ENCODE measurements at regions not wholly inside any gene's neighbourhood (a gene's known extent, or its start where the extent isn't known, plus 50 kb on each side); places are given as distances from the start of the nearest gene placed in this dataset.

GRCh38 chr2:125310657-125311364 lies 1285.7 kb downstream of the CNTNAP5 start:
- Histone ChIP-seq H3K4me3 (ENCODE audit: insufficient read depth in 1 of 2, low read depth in 1 of 2, low read length in 2 of 2) (no peak overlapping the region), H2BK5ac (ENCODE audit: low read depth, low read length, poor library complexity, severe bottlenecking) (no peak overlapping the region), H3K4me1 (ENCODE audit: control insufficient read depth, insufficient read depth, low read depth, low read length) (peaks cover 6% of the 10 kb centered on the region), H2BK120ac (ENCODE audit: low read depth, low read length) (no peak overlapping the region), H3K9ac (ENCODE audit: low read length) (no peak overlapping the region), H3K79me1 (replicated peaks; ENCODE audit: low read length, poor library complexity, severe bottlenecking) (no peaks in the 10 kb centered on the region), H3K14ac (ENCODE audit: low read length in 2 of 2) (no peak overlapping the region), H3K27ac (ENCODE audit: low read length, poor library complexity, severe bottlenecking) (no peak overlapping the region), H2AK5ac (ENCODE audit: low read length, severe bottlenecking) (no peak overlapping the region), H3K9me3 (ENCODE audit: control insufficient read depth, low read length) (no peaks in the 10 kb centered on the region), H2AFZ (ENCODE audit: low read depth, low read length) (no peak overlapping the region), H3K36me3 (ENCODE audit: control insufficient read depth in 1 of 2, insufficient read depth in 2 of 2, low read depth in 1 of 2, low read length in 2 of 2) (no peaks in the 10 kb centered on the region), H2BK15ac (ENCODE audit: low read depth, poor library complexity, severe bottlenecking) (no peak overlapping the region), H4K91ac (ENCODE audit: low read length) (no peak overlapping the region), H2BK12ac (ENCODE audit: low read length in 2 of 2) (no peak overlapping the region), H3K4me2 (ENCODE audit: low read length, poor library complexity, severe bottlenecking) (no peak overlapping the region), H3K4ac (ENCODE audit: low read depth in 1 of 2, low read length in 2 of 2) (no peak overlapping the region), H3K27me3 (ENCODE audit: control insufficient read depth in 1 of 2, insufficient read depth in 1 of 2, low read length in 2 of 2) (no peaks in the 10 kb centered on the region), H3K23ac (ENCODE audit: low read length in 2 of 2) (no peak overlapping the region), H3K18ac (ENCODE audit: low read depth in 1 of 2, low read length in 2 of 2) (no peak overlapping the region), H4K8ac (ENCODE audit: low read length) (no peak overlapping the region)
- WGBS, result 94% methylated on average over 3 of the region's 6 CpGs
- no peak for DNase-seq

- Histone ChIP-seq H3K14ac (ENCODE audit: low read length in 2 of 2) (no peak overlapping the region), H3K27ac (ENCODE audit: low read length, poor library complexity, severe bottlenecking) (no peak overlapping the region), H2BK15ac (ENCODE audit: low read depth, poor library complexity, severe bottlenecking) (no peak overlapping the region), H3K9me3 (ENCODE audit: control insufficient read depth, low read length) (no peaks in the 10 kb centered on the region), H3K4me3 (ENCODE audit: insufficient read depth in 1 of 2, low read depth in 1 of 2, low read length in 2 of 2) (no peak overlapping the region), H2AK5ac (ENCODE audit: low read length, severe bottlenecking) (no peak overlapping the region), H3K27me3 (ENCODE audit: control insufficient read depth in 1 of 2, insufficient read depth in 1 of 2, low read length in 2 of 2) (no peaks in the 10 kb centered on the region), H3K18ac (ENCODE audit: low read depth in 1 of 2, low read length in 2 of 2) (no peak overlapping the region), H2AFZ (ENCODE audit: low read depth, low read length) (no peak overlapping the region), H3K4ac (ENCODE audit: low read depth in 1 of 2, low read length in 2 of 2) (no peak overlapping the region), H4K91ac (ENCODE audit: low read length) (no peak overlapping the region), H3K4me2 (ENCODE audit: low read length, poor library complexity, severe bottlenecking) (no peak overlapping the region), H3K79me1 (replicated peaks; ENCODE audit: low read length, poor library complexity, severe bottlenecking) (no peaks in the 10 kb centered on the region), H2BK120ac (ENCODE audit: low read depth, low read length) (no peak overlapping the region), H3K4me1 (ENCODE audit: control insufficient read depth, insufficient read depth, low read depth, low read length) (peaks cover 6% of the 10 kb centered on the region), H3K23ac (ENCODE audit: low read length in 2 of 2) (no peak overlapping the region), H2BK5ac (ENCODE audit: low read depth, low read length, poor library complexity, severe bottlenecking) (no peak overlapping the region), H3K9ac (ENCODE audit: low read length) (no peak overlapping the region), H4K8ac (ENCODE audit: low read length) (no peak overlapping the region), H2BK12ac (ENCODE audit: low read length in 2 of 2) (no peak overlapping the region), H3K36me3 (ENCODE audit: control insufficient read depth in 1 of 2, insufficient read depth in 2 of 2, low read depth in 1 of 2, low read length in 2 of 2) (no peaks in the 10 kb centered on the region)
- 94% methylated on average over 17 of the region's 17 CpGs for WGBS
- DNase-seq, result no peak
These were observed 1287.3 kb downstream of the CNTNAP5 start for GRCh38 chr2:125312342-125312741.

GRCh38 chr2:125313806-125314205 lies 1288.7 kb downstream of the CNTNAP5 start:
- no peak overlapping the region for H4K8ac ChIP-seq (ENCODE audit: low read length)
- 64% methylated on average over 1 of the region's 1 CpG for WGBS
- no peak for DNase-seq

GRCh38 chr2:125318740-125319139 lies 1293.7 kb downstream of the CNTNAP5 start:
- H4K8ac ChIP-seq (ENCODE audit: low read length), result no peak overlapping the region
- no peak overlapping the region for H2BK5ac ChIP-seq (ENCODE audit: low read depth, low read length, poor library complexity, severe bottlenecking)
- peaks cover 2% of the 10 kb centered on the region for H3K4me1 ChIP-seq (ENCODE audit: control insufficient read depth, insufficient read depth, low read depth, low read length)
- no peaks in the 10 kb centered on the region for H3K79me1 ChIP-seq (replicated peaks; ENCODE audit: low read length, poor library complexity, severe bottlenecking)
- H3K14ac ChIP-seq (ENCODE audit: low read length in 2 of 2), result no peak overlapping the region
- no peak overlapping the region for H4K91ac ChIP-seq (ENCODE audit: low read length)
- H2BK12ac ChIP-seq (ENCODE audit: low read length in 2 of 2), result no peak overlapping the region
- no peak overlapping the region for H3K23ac ChIP-seq (ENCODE audit: low read length in 2 of 2)
- no peaks in the 10 kb centered on the region for H3K36me3 ChIP-seq (ENCODE audit: control insufficient read depth in 1 of 2, insufficient read depth in 2 of 2, low read depth in 1 of 2, low read length in 2 of 2)
- H2BK15ac ChIP-seq (ENCODE audit: low read depth, poor library complexity, severe bottlenecking), result no peak overlapping the region
- H2AFZ ChIP-seq (ENCODE audit: low read depth, low read length), result no peak overlapping the region
- no peaks in the 10 kb centered on the region for H3K9me3 ChIP-seq (ENCODE audit: control insufficient read depth, low read length)
- no peaks in the 10 kb centered on the region for H3K27me3 ChIP-seq (ENCODE audit: control insufficient read depth in 1 of 2, insufficient read depth in 1 of 2, low read length in 2 of 2)
- H2AK5ac ChIP-seq (ENCODE audit: low read length, severe bottlenecking), result no peak overlapping the region
- no peak overlapping the region for H3K18ac ChIP-seq (ENCODE audit: low read depth in 1 of 2, low read length in 2 of 2)
- no peak overlapping the region for H3K4me2 ChIP-seq (ENCODE audit: low read length, poor library complexity, severe bottlenecking)
- no peak overlapping the region for H2BK120ac ChIP-seq (ENCODE audit: low read depth, low read length)
- DNase-seq, result no peak
- 67% methylated on average over 2 of the region's 2 CpGs for WGBS
- no peak overlapping the region for H3K27ac ChIP-seq (ENCODE audit: low read length, poor library complexity, severe bottlenecking)
- H3K4me3 ChIP-seq (ENCODE audit: insufficient read depth in 1 of 2, low read depth in 1 of 2, low read length in 2 of 2), result no peak overlapping the region
- H3K9ac ChIP-seq (ENCODE audit: low read length), result no peak overlapping the region
- no peak overlapping the region for H3K4ac ChIP-seq (ENCODE audit: low read depth in 1 of 2, low read length in 2 of 2)

More at GRCh38 chr2:125313806-125314205, 1288.7 kb downstream of the CNTNAP5 start:
- H2BK5ac ChIP-seq (ENCODE audit: low read depth, low read length, poor library complexity, severe bottlenecking), result no peak overlapping the region
- no peak overlapping the region for H3K18ac ChIP-seq (ENCODE audit: low read depth in 1 of 2, low read length in 2 of 2)
- no peaks in the 10 kb centered on the region for H3K27me3 ChIP-seq (ENCODE audit: control insufficient read depth in 1 of 2, insufficient read depth in 1 of 2, low read length in 2 of 2)
- peaks cover 6% of the 10 kb centered on the region for H3K4me1 ChIP-seq (ENCODE audit: control insufficient read depth, insufficient read depth, low read depth, low read length)
- H2BK12ac ChIP-seq (ENCODE audit: low read length in 2 of 2), result no peak overlapping the region
- H3K9me3 ChIP-seq (ENCODE audit: control insufficient read depth, low read length), result no peaks in the 10 kb centered on the region
- no peak overlapping the region for H3K14ac ChIP-seq (ENCODE audit: low read length in 2 of 2)
- no peak overlapping the region for H2AK5ac ChIP-seq (ENCODE audit: low read length, severe bottlenecking)
- H3K4ac ChIP-seq (ENCODE audit: low read depth in 1 of 2, low read length in 2 of 2), result no peak overlapping the region
- no peak overlapping the region for H3K4me2 ChIP-seq (ENCODE audit: low read length, poor library complexity, severe bottlenecking)
- H2BK15ac ChIP-seq (ENCODE audit: low read depth, poor library complexity, severe bottlenecking), result no peak overlapping the region
- H3K23ac ChIP-seq (ENCODE audit: low read length in 2 of 2), result no peak overlapping the region
- H3K27ac ChIP-seq (ENCODE audit: low read length, poor library complexity, severe bottlenecking), result no peak overlapping the region
- H3K79me1 ChIP-seq (replicated peaks; ENCODE audit: low read length, poor library complexity, severe bottlenecking), result no peaks in the 10 kb centered on the region
- H3K9ac ChIP-seq (ENCODE audit: low read length), result no peak overlapping the region
- no peaks in the 10 kb centered on the region for H3K36me3 ChIP-seq (ENCODE audit: control insufficient read depth in 1 of 2, insufficient read depth in 2 of 2, low read depth in 1 of 2, low read length in 2 of 2)
- H2BK120ac ChIP-seq (ENCODE audit: low read depth, low read length), result no peak overlapping the region
- no peak overlapping the region for H3K4me3 ChIP-seq (ENCODE audit: insufficient read depth in 1 of 2, low read depth in 1 of 2, low read length in 2 of 2)
- no peak overlapping the region for H4K91ac ChIP-seq (ENCODE audit: low read length)
- H2AFZ ChIP-seq (ENCODE audit: low read depth, low read length), result no peak overlapping the region
